Fibroblast of pulmonary artery (primary cell): ENCODE measurements at regions not wholly inside any gene's neighbourhood (a gene's known extent, or its start where the extent isn't known, plus 50 kb on each side); places are given as distances from the start of the nearest gene placed in this dataset.

Experiments used
- DNase-seq: peaks from one replicate; pipeline ENCODE4 v3.0.0-alpha.2; 2010; ENCODE audit warnings: low read depth
- H3K4me3 ChIP-seq: replicated peaks from 2 replicates; pipeline ENCODE4 v1.5.1; 2011; ENCODE audit warnings: low read depth, mild to moderate bottlenecking, control low read depth, low read length, moderate library complexity
- CTCF ChIP-seq: IDR thresholded peaks from 2 replicates; pipeline ENCODE4 v1.5.1; 2011; ENCODE audit warnings: mild to moderate bottlenecking, control low read depth, low read length, inconsistent platforms; ENCODE audit errors: missing control alignments

DNA sequence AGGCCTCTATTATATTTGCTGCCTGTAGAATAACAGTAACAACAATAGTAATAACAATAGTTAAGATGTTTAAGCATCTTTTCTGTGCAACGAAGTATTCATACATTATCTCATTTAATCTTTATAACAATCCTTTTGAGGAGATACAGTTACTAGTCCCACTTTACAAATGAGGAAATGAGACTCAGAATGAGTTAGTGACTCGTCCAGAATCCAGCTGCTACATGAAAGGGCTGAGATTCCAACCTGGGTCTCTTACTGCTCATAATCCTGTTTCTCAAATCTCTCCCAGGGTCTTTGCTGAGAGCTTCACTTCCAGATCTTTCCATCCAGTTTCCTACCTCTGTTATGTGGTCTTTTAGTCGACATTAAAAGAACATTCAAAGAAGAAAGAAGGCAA is 173.7 kb upstream of the TMPO start:
- no peak for TF ChIP-seq CTCF
- no peak for DNase-seq
- no peak overlapping the region for H3K4me3 ChIP-seq

GRCh38 chr12:98343002-98343567 is 172.3 kb upstream of the TMPO start:
- no peak for DNase-seq
- TF ChIP-seq CTCF: no peak
- no peak overlapping the region for H3K4me3 ChIP-seq

DNA sequence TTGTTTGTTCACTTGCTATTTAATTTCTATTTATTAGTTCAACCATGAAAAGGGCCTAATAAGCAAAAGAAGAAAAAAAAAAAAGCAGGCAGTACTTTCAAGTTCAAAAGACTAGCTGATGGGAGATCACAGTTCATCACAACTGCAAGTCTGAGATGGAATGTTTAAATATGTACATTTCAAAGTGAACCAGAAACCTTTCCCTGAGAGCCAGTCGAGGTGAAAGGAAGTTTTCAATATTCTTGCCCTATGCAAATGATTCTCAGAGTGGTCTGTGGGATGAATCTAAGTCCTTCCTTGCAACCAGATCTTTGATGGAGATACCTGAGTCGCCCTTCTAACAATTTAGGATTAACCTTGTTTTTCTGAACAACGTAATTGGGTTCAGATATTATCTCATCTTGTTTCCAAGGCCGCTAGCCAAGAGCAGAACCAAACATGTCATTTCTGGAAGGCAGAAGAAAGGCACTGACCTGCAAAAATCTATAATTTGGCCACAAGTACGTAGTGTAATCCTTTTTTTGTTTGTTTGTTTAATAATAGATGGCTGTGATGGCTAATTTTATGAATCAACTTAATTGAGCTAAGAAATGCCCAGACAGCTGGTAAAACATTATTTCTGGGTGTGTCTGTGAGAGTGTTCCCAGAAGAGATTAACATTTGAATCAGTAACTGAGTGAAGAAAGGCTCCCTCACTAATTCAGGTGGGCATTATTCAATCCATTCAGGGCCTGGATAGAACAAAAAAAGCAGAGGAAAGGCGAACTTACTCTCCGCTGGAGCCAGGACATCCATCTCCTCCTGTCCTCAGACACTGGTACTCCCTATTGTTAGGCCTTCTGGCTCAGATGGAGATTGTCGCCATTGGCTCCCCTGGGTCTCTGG is 171.1 kb upstream of the TMPO start:
- no peak overlapping the region for H3K4me3 ChIP-seq
- no peak for TF ChIP-seq CTCF
- no peak for DNase-seq

- no peak for TF ChIP-seq CTCF
- DNase-seq: no peak
- H3K4me3 ChIP-seq: no peak overlapping the region
These were observed 170.0 kb upstream of the TMPO start for GRCh38 chr12:98345308-98345876.

DNA sequence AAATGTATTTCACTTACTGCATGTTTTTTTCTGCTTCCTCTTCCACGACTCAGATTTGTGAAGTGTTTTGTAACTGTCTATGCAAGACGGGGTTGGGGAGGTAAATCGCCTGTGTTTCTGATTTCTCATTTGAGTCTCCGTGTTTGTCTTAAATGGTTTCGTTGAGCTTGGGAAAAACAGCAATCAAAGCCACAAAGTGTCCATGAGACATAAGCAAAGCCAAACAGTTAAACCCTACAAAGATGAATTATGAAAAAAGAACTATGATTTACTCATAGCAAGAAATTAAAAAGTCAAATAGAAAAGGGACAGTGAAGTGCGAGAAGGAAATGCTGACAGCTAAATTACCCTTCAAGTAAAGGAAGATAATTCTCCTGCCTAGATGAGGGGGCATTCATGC is 164.3 kb upstream of the TMPO start:
- no peak for DNase-seq
- H3K4me3 ChIP-seq: no peak overlapping the region
- no peak for TF ChIP-seq CTCF

- no peak overlapping the region for H3K4me3 ChIP-seq
- no peak for TF ChIP-seq CTCF
- DNase-seq: no peak
These were observed 163.6 kb upstream of the TMPO start for GRCh38 chr12:98351784-98352183.
